HG03571 (cell line): ENCODE measurements at regions not wholly inside any gene's neighbourhood (a gene's known extent, or its start where the extent isn't known, plus 50 kb on each side); places are given as distances from the start of the nearest gene placed in this dataset.

Source experiments
- ATAC-seq: cut with Tn5 transposase; IDR thresholded peaks from one replicate; pipeline ENCODE4 v1.9.1; 2021; ENCODE audit not compliant: unreplicated experiment

- no peak for ATAC-seq
These were observed 138.7 kb upstream of the BACH2 start for GRCh38 chr6:90435207-90435899.

- no peak for ATAC-seq
These were observed 137.5 kb upstream of the BACH2 start for GRCh38 chr6:90434094-90434493.

GRCh38 chr6:90432937-90433336, 136.3 kb upstream of the BACH2 start:
- no peak for ATAC-seq

GRCh38 chr6:90432041-90432775, 135.6 kb upstream of the BACH2 start:
- no peak for ATAC-seq

GRCh38 chr6:90431576-90431975, 134.9 kb upstream of the BACH2 start:
- ATAC-seq = no peak

- ATAC-seq = no peak
These were observed 133.1 kb upstream of the BACH2 start for GRCh38 chr6:90429713-90430112.

GRCh38 chr6:90428514-90428913, 131.9 kb upstream of the BACH2 start:
- ATAC-seq = no peak

- ATAC-seq = peak; percentile 95
These were observed 128.6 kb upstream of the BACH2 start for GRCh38 chr6:90425161-90425641.

- no peak for ATAC-seq
These were observed 127.9 kb upstream of the BACH2 start for GRCh38 chr6:90424580-90424979.

- no peak for ATAC-seq
These were observed 125.0 kb upstream of the BACH2 start for GRCh38 chr6:90421666-90422065.

GRCh38 chr6:90420500-90420899, 123.9 kb upstream of the BACH2 start:
- no peak for ATAC-seq

GRCh38 chr6:90417385-90417784, 120.7 kb upstream of the BACH2 start:
- ATAC-seq = no peak

- ATAC-seq = no peak
These were observed 119.7 kb upstream of the BACH2 start for GRCh38 chr6:90416322-90416721.

- no peak for ATAC-seq
These were observed 118.5 kb upstream of the BACH2 start for GRCh38 chr6:90415178-90415577.

GRCh38 chr6:90414352-90414751, 117.7 kb upstream of the BACH2 start:
- no peak for ATAC-seq

- no peak for ATAC-seq
These were observed 117.2 kb upstream of the BACH2 start for GRCh38 chr6:90413867-90414266.

GRCh38 chr6:90413396-90413795, 116.8 kb upstream of the BACH2 start:
- ATAC-seq = no peak

- no peak for ATAC-seq
These were observed 116.1 kb upstream of the BACH2 start for GRCh38 chr6:90412538-90413369.

GRCh38 chr6:90411292-90411781, 114.7 kb upstream of the BACH2 start:
- peak; percentile 87 for ATAC-seq

- ATAC-seq = no peak
These were observed 113.1 kb upstream of the BACH2 start for GRCh38 chr6:90409700-90410099.

- ATAC-seq = no peak
These were observed 110.3 kb upstream of the BACH2 start for GRCh38 chr6:90406957-90407356.
